ENCODE measurements at regions not wholly inside any gene's neighbourhood (a gene's known extent, or its start where the extent isn't known, plus 50 kb on each side); places are given as distances from the start of the nearest gene placed in this dataset.

- intact Hi-C loops (cut with micrococcal nuclease): no loop called here
Observed at GRCh38 chr2:125386074-125386473, 1269.9 kb upstream of the GYPC start.

DNA sequence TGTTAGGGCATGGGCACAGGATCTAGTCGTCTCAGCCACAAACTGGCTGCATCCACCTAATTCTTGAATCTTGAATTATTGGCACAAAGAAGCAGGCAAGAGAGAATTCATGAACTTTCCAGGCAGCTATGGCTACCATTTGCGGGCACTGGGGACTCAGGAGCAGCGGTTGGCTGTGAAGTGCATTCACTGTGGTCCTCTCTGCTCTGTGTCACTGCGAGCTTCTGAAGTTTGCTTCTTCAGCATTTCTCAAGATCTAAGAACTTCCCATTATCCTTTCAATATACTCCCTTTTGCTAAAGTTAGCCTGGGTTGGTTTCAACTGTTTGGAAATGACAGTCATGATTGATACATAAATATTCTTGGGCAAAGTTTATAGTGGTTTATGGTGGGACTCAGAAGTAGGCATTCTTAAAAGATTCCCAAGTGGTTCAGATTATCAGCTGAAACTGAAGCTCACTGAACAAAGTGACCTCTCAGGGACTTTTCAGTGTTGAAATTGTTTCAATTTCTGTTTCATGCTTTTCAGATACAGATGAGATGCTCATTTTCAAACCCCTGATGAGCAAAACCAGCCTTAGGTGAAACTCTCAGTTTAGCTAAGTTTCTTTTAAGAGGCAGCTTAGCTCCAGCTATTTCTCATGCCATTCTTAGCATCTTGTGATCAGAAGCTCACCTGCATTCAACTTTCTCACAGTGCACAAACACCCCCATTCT is 1258.3 kb upstream of the GYPC start:
- Histone ChIP-seq H3K27ac (ENCODE audit: low read length) (no peak overlapping the region), H3K4me2 (ENCODE audit: low read length) (no peak overlapping the region), H3K4me3 (ENCODE audit: low read length) (no peak overlapping the region), H3K27me3 (ENCODE audit: low read length) (no peaks in the 10 kb centered on the region), H3K9ac (ENCODE audit: low read length) (no peak overlapping the region), H4K20me1 (ENCODE audit: low read length) (no peaks in the 10 kb centered on the region), H3K79me2 (ENCODE audit: low read length) (no peaks in the 10 kb centered on the region), H2AFZ (ENCODE audit: low read length) (no peak overlapping the region), H3K36me3 (ENCODE audit: low read depth, low read length) (no peaks in the 10 kb centered on the region), H3K9me3 (ENCODE audit: low read length) (0 out of 2 replicates have a peak, but pooled peaks cover 2% of the 10 kb centered on the region), H3F3A (ENCODE audit: low read length, unreplicated experiment) (no peaks in the 10 kb centered on the region), H3K4me1 (ENCODE audit: insufficient read depth, low read length) (no peaks in the 10 kb centered on the region), H3K9me2 (replicated peaks; ENCODE audit: low read length) (no peaks in the 10 kb centered on the region)
- TF ChIP-seq CTCF (conservative IDR thresholded peaks at IDR 0.05; ENCODE audit: low read depth, low read length) (no peak), EZH2 (IDR thresholded peaks at IDR 0.05; ENCODE audit: low read length, unreplicated experiment) (no peak), EZH2phosphoT487 (IDR thresholded peaks at IDR 0.05; ENCODE audit: borderline replicate concordance, low read length) (no peak)
- ChIA-PET CTCF (no interaction called here), POLR2A (ENCODE audit: unreplicated experiment) (no interaction called here)
- DNase-seq (no peak), ATAC-seq (no peak)
- intact Hi-C loops (cut with micrococcal nuclease): no loop called here
- BruUV-seq (replicated peaks): no TSS peak

More at GRCh38 chr2:125386074-125386473, 1269.9 kb upstream of the GYPC start:
- H3K36me3 ChIP-seq (ENCODE audit: low read depth, low read length): no peaks in the 10 kb centered on the region
- no peak for TF ChIP-seq CTCF (conservative IDR thresholded peaks at IDR 0.05; ENCODE audit: low read depth, low read length)
- H3K27ac ChIP-seq (ENCODE audit: low read length): no peak overlapping the region
- no peaks in the 10 kb centered on the region for H4K20me1 ChIP-seq (ENCODE audit: low read length)
- H2AFZ ChIP-seq (ENCODE audit: low read length): no peak overlapping the region
- H3K27me3 ChIP-seq (ENCODE audit: low read length): no peaks in the 10 kb centered on the region
- ChIA-PET CTCF (no interaction called here), POLR2A (ENCODE audit: unreplicated experiment) (no interaction called here)
- DNase-seq (no peak), ATAC-seq (no peak)
- H3K9me3 ChIP-seq (ENCODE audit: low read length): 0 out of 2 replicates have a peak, but pooled peaks cover 4% of the 10 kb centered on the region
- H3K4me2 ChIP-seq (ENCODE audit: low read length): no peak overlapping the region
- BruUV-seq (replicated peaks): no TSS peak
- H3K9ac ChIP-seq (ENCODE audit: low read length): no peak overlapping the region
- no peaks in the 10 kb centered on the region for H3K4me1 ChIP-seq (ENCODE audit: insufficient read depth, low read length)
- H3K79me2 ChIP-seq (ENCODE audit: low read length): no peaks in the 10 kb centered on the region
- no peak overlapping the region for H3K4me3 ChIP-seq (ENCODE audit: low read length)
- no peaks in the 10 kb centered on the region for H3F3A ChIP-seq (ENCODE audit: low read length, unreplicated experiment)
- H3K9me2 ChIP-seq (replicated peaks; ENCODE audit: low read length): no peaks in the 10 kb centered on the region

- H3K4me1 ChIP-seq (ENCODE audit: insufficient read depth, low read length): no peaks in the 10 kb centered on the region
- intact Hi-C loops (cut with micrococcal nuclease): no loop called here
- BruUV-seq (replicated peaks): no TSS peak
- H2AFZ ChIP-seq (ENCODE audit: low read length): no peak overlapping the region
- CTCF ChIA-PET: no interaction called here
- DNase-seq: no peak
- no peaks in the 10 kb centered on the region for H3K36me3 ChIP-seq (ENCODE audit: low read depth, low read length)
- no peaks in the 10 kb centered on the region for H4K20me1 ChIP-seq (ENCODE audit: low read length)
- H3K9me2 ChIP-seq (replicated peaks; ENCODE audit: low read length): no peaks in the 10 kb centered on the region
- H3K9ac ChIP-seq (ENCODE audit: low read length): no peak overlapping the region
- H3K79me2 ChIP-seq (ENCODE audit: low read length): no peaks in the 10 kb centered on the region
- H3K4me3 ChIP-seq (ENCODE audit: low read length): no peak overlapping the region
- no peak overlapping the region for H3K27ac ChIP-seq (ENCODE audit: low read length)
- no peak overlapping the region for H3K4me2 ChIP-seq (ENCODE audit: low read length)
- no peak for ATAC-seq
- 0 out of 2 replicates have a peak, but pooled peaks cover 2% of the 10 kb centered on the region for H3K9me3 ChIP-seq (ENCODE audit: low read length)
- H3K27me3 ChIP-seq (ENCODE audit: low read length): no peaks in the 10 kb centered on the region
- POLR2A ChIA-PET (ENCODE audit: unreplicated experiment): no interaction called here
- no peak for TF ChIP-seq EZH2 (IDR thresholded peaks at IDR 0.05; ENCODE audit: low read length, unreplicated experiment)
- no peak for TF ChIP-seq EZH2phosphoT487 (IDR thresholded peaks at IDR 0.05; ENCODE audit: borderline replicate concordance, low read length)
- H3F3A ChIP-seq (ENCODE audit: low read length, unreplicated experiment): no peaks in the 10 kb centered on the region
Observed at GRCh38 chr2:125398738-125399524, 1257.0 kb upstream of the GYPC start.
